ENCODE measurements at regions not wholly inside any gene's neighbourhood (a gene's known extent, or its start where the extent isn't known, plus 50 kb on each side); places are given as distances from the start of the nearest gene placed in this dataset.
"Not testable (repeated sequence)": the region's sequence is repeated elsewhere in the genome, so short reads cannot be mapped to it uniquely, and the experiment has no call there.

GRCh38 chr14:38578278-38578681 lies 322.4 kb upstream of the CLEC14A start:
- Mint-ChIP-seq H3K9me3 (ENCODE audit: unreplicated experiment) (peaks cover 16% of the 10 kb centered on the region), H3K36me3 (ENCODE audit: insufficient read depth, unreplicated experiment) (no peaks in the 10 kb centered on the region), H3K4me3 (ENCODE audit: unreplicated experiment) (no peak overlapping the region), H3K27me3 (ENCODE audit: insufficient read depth, unreplicated experiment) (no peaks in the 10 kb centered on the region), H3K4me1 (ENCODE audit: insufficient read depth, unreplicated experiment) (no peaks in the 10 kb centered on the region), H3K27ac (ENCODE audit: low read depth, unreplicated experiment) (peak overlapping the region; percentile 9)
- CTCF ChIA-PET: interaction anchor here (0.7 kb wide), 1 partner anchor 161 kb away, joined by 3 read pairs; no protein-coding TSS in a partner anchor
- TF ChIP-seq, protein P1, sequence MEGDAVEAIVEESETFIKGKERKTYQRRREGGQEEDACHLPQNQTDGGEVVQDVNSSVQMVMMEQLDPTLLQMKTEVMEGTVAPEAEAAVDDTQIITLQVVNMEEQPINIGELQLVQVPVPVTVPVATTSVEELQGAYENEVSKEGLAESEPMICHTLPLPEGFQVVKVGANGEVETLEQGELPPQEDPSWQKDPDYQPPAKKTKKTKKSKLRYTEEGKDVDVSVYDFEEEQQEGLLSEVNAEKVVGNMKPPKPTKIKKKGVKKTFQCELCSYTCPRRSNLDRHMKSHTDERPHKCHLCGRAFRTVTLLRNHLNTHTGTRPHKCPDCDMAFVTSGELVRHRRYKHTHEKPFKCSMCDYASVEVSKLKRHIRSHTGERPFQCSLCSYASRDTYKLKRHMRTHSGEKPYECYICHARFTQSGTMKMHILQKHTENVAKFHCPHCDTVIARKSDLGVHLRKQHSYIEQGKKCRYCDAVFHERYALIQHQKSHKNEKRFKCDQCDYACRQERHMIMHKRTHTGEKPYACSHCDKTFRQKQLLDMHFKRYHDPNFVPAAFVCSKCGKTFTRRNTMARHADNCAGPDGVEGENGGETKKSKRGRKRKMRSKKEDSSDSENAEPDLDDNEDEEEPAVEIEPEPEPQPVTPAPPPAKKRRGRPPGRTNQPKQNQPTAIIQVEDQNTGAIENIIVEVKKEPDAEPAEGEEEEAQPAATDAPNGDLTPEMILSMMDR (IDR thresholded peaks at IDR 0.05; ENCODE audit: unreplicated experiment): no peak
- POLR2A ChIA-PET: no interaction called here
- no TSS peak for BruUV-seq (replicated peaks)
- DNase-seq (ENCODE audit: unreplicated experiment): peak; percentile 12
- intact Hi-C loops (cut with micrococcal nuclease): no loop called here

DNA sequence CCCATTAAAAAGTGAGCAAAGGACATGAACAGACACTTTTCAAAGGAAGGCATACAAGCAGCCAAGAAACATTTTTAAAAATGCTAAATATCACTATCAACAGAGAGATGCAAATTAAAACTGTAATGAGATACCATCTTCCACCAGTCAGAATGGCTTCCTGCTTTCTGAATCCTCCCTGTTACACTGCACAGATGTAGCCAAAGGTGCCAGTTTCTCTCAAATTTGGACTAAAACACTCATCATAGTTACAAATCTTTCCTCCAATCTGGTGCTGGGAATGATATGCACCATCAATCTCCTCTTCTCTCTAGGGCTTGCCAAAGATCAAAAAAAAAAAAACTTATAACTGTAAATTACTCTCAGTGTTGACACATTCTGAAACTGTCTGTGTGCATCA lies 311.8 kb upstream of the CLEC14A start:
- DNase-seq (ENCODE audit: unreplicated experiment): no peak
- CTCF ChIA-PET: interaction anchor here (0.5 to 0.9 kb wide), 4 partner anchors 9 to 670 kb away, joined by 3 to 4 read pairs (median 4); no protein-coding TSS in a partner anchor

DNA sequence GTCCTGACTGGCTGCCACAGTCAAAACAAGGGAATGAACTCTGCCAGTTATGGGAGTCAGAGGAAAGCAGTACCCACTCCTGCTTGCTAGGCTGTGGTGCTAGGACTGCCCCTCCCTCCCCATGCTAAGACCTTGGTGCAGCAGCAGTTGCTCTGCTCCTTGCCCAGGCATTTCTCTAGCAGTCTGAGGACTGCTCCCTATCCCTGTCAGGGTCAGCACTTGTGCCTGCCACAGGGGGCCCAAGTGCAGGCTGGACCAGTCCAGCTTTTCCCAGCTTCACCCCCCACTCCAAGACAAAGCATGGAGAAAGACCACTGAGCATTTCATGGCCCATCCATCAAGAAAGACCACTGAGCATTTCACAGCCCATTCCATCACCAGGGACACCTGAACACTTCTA lies 305.8 kb upstream of the CLEC14A start:
- no peak for DNase-seq (ENCODE audit: unreplicated experiment)
- POLR2A ChIA-PET: no interaction called here
- no peaks in the 10 kb centered on the region for H3K4me1 Mint-ChIP-seq (ENCODE audit: insufficient read depth, unreplicated experiment)
- H3K27ac Mint-ChIP-seq (ENCODE audit: low read depth, unreplicated experiment): no peak overlapping the region
- BruUV-seq (replicated peaks): no TSS peak
- no peak overlapping the region for H3K4me3 Mint-ChIP-seq (ENCODE audit: unreplicated experiment)
- peaks cover 17% of the 10 kb centered on the region for H3K9me3 Mint-ChIP-seq (ENCODE audit: unreplicated experiment)
- H3K27me3 Mint-ChIP-seq (ENCODE audit: insufficient read depth, unreplicated experiment): no peaks in the 10 kb centered on the region
- no peaks in the 10 kb centered on the region for H3K36me3 Mint-ChIP-seq (ENCODE audit: insufficient read depth, unreplicated experiment)
- CTCF ChIA-PET: interaction anchor here (0.5 kb wide), 1 partner anchor 364 kb away, joined by 3 read pairs; no protein-coding TSS in a partner anchor
- intact Hi-C loops (cut with micrococcal nuclease): no loop called here
- TF ChIP-seq, protein P1 (IDR thresholded peaks at IDR 0.05; ENCODE audit: unreplicated experiment): no peak

More for the DNA sequence above, 311.8 kb upstream of the CLEC14A start:
- Mint-ChIP-seq H3K4me1 (ENCODE audit: insufficient read depth, unreplicated experiment) (no peaks in the 10 kb centered on the region), H3K36me3 (ENCODE audit: insufficient read depth, unreplicated experiment) (no peaks in the 10 kb centered on the region), H3K27ac (ENCODE audit: low read depth, unreplicated experiment) (no peak overlapping the region), H3K27me3 (ENCODE audit: insufficient read depth, unreplicated experiment) (no peaks in the 10 kb centered on the region), H3K9me3 (ENCODE audit: unreplicated experiment) (peaks cover 8% of the 10 kb centered on the region), H3K4me3 (ENCODE audit: unreplicated experiment) (no peak overlapping the region)
- POLR2A ChIA-PET: no interaction called here
- intact Hi-C loops (cut with micrococcal nuclease): no loop called here
- BruUV-seq (replicated peaks): no TSS peak
- TF ChIP-seq, protein P1 (IDR thresholded peaks at IDR 0.05; ENCODE audit: unreplicated experiment): no peak

- Mint-ChIP-seq H3K36me3 (ENCODE audit: insufficient read depth, unreplicated experiment) (no peaks in the 10 kb centered on the region), H3K27me3 (ENCODE audit: insufficient read depth, unreplicated experiment) (no peaks in the 10 kb centered on the region), H3K9me3 (ENCODE audit: unreplicated experiment) (peaks cover 17% of the 10 kb centered on the region), H3K4me1 (ENCODE audit: insufficient read depth, unreplicated experiment) (no peaks in the 10 kb centered on the region), H3K27ac (ENCODE audit: low read depth, unreplicated experiment) (no peak overlapping the region), H3K4me3 (ENCODE audit: unreplicated experiment) (no peak overlapping the region)
- ChIA-PET POLR2A (no interaction called here), CTCF (interaction anchor here (0.8 to 1.1 kb wide), 2 partner anchors 8 to 41 kb away, joined by 3 to 4 read pairs; no protein-coding TSS in a partner anchor)
- DNase-seq (ENCODE audit: unreplicated experiment): no peak
- no TSS peak for BruUV-seq (replicated peaks)
- TF ChIP-seq, protein P1 (IDR thresholded peaks at IDR 0.05; ENCODE audit: unreplicated experiment): no peak
- intact Hi-C loops (cut with micrococcal nuclease): no loop called here
Measured at GRCh38 chr14:38559711-38560110, 303.8 kb upstream of the CLEC14A start.

DNA sequence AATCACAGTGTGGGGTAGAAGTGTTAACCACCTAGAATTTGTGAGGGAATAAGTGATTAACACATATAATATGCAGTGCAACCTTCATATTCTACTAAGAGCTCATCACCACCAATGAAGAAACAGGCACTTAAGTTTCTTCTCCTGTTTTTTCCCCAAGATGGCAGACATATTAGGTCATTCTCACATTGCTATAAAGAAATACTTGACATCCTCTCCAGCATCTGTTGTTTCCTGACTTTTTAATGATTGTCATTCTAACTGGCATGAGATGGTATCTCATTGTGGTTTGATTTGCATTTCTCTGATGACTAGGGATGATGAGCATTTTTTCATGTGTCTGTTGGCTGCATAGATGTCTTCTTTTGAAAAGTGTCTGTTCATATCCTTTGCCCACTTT lies 301.5 kb upstream of the CLEC14A start:
- POLR2A ChIA-PET; DNase-seq (ENCODE audit: unreplicated experiment); CTCF ChIA-PET; intact Hi-C loops (cut with micrococcal nuclease); H3K27me3 Mint-ChIP-seq (ENCODE audit: insufficient read depth, unreplicated experiment); H3K36me3 Mint-ChIP-seq (ENCODE audit: insufficient read depth, unreplicated experiment); H3K4me1 Mint-ChIP-seq (ENCODE audit: insufficient read depth, unreplicated experiment); H3K4me3 Mint-ChIP-seq (ENCODE audit: unreplicated experiment); H3K9me3 Mint-ChIP-seq (ENCODE audit: unreplicated experiment); H3K27ac Mint-ChIP-seq (ENCODE audit: low read depth, unreplicated experiment); BruUV-seq (replicated peaks): not testable (repeated sequence)

All from MCF 10A (cell line).